ENCODE measurements at regions not wholly inside any gene's neighbourhood (a gene's known extent, or its start where the extent isn't known, plus 50 kb on each side); places are given as distances from the start of the nearest gene placed in this dataset.

DNA sequence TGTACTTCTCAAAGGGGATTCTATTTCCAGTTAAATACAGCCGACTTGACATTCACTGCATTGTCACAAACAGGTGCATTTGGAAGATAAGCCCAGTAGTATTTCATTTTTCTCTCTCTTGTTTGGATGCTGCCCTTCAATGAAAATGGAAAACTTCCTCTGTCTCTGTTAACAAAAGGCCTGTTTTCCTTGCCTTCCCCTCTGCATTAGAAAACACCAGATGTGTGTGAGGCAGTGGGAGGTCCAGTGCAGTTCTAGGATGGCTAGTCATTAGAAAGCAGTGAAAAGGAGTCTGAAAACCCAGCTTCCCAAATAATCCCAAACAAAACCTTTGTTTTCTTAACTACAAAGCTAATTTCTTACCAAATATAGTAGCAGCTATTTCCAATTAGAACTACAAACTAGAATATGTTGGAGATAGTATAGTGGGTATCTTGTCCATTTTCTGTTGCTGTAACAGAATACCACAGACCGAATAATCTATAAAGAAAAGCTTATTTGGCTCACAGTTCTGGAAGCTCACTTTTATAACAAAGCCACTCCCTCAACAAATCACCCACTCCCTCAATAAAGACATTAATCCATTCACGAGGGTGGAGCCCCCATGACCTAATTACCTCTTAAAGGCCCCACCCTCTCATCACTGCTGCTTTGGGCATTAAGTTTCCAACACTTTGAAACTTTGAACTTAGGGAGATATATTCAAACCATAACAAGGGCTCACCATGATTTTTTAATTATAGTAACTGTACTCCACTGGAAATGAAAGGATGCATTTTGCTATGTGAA, 452.1 kb upstream of the RPS6KA3 start:
- Mint-ChIP-seq H3K27me3 (ENCODE audit: unreplicated experiment) (no peaks in the 10 kb centered on the region), H3K36me3 (ENCODE audit: insufficient read depth, unreplicated experiment) (no peaks in the 10 kb centered on the region)

GRCh38 chrX:20715176-20715575, 448.5 kb upstream of the RPS6KA3 start:
- Mint-ChIP-seq H3K27ac (ENCODE audit: unreplicated experiment) (no peak overlapping the region), H3K9me3 (ENCODE audit: low read depth, unreplicated experiment) (peaks cover 2% of the 10 kb centered on the region), H3K4me1 (ENCODE audit: low read depth, unreplicated experiment) (peaks cover 14% of the 10 kb centered on the region), H3K4me3 (ENCODE audit: low read depth, unreplicated experiment) (no peak overlapping the region), H3K36me3 (ENCODE audit: insufficient read depth, unreplicated experiment) (no peaks in the 10 kb centered on the region), H3K27me3 (ENCODE audit: unreplicated experiment) (no peaks in the 10 kb centered on the region)
- TF ChIP-seq, protein P1, sequence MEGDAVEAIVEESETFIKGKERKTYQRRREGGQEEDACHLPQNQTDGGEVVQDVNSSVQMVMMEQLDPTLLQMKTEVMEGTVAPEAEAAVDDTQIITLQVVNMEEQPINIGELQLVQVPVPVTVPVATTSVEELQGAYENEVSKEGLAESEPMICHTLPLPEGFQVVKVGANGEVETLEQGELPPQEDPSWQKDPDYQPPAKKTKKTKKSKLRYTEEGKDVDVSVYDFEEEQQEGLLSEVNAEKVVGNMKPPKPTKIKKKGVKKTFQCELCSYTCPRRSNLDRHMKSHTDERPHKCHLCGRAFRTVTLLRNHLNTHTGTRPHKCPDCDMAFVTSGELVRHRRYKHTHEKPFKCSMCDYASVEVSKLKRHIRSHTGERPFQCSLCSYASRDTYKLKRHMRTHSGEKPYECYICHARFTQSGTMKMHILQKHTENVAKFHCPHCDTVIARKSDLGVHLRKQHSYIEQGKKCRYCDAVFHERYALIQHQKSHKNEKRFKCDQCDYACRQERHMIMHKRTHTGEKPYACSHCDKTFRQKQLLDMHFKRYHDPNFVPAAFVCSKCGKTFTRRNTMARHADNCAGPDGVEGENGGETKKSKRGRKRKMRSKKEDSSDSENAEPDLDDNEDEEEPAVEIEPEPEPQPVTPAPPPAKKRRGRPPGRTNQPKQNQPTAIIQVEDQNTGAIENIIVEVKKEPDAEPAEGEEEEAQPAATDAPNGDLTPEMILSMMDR (IDR thresholded peaks at IDR 0.05; ENCODE audit: unreplicated experiment), result no peak
- DNase-seq, result no peak
- CTCF ChIA-PET, result no interaction called here
- no TSS peak for BruUV-seq (replicated peaks)
- intact Hi-C loops (cut with micrococcal nuclease; ENCODE audit: unreplicated experiment), result no loop called here

More for the DNA sequence above, 452.1 kb upstream of the RPS6KA3 start:
- TF ChIP-seq, protein P1 (IDR thresholded peaks at IDR 0.05; ENCODE audit: unreplicated experiment), result no peak
- Mint-ChIP-seq H3K9me3 (ENCODE audit: low read depth, unreplicated experiment) (no peaks in the 10 kb centered on the region), H3K4me1 (ENCODE audit: low read depth, unreplicated experiment) (peaks cover 13% of the 10 kb centered on the region), H3K4me3 (ENCODE audit: low read depth, unreplicated experiment) (no peak overlapping the region), H3K27ac (ENCODE audit: unreplicated experiment) (no peak overlapping the region)
- CTCF ChIA-PET, result no interaction called here
- intact Hi-C loops (cut with micrococcal nuclease; ENCODE audit: unreplicated experiment), result no loop called here
- BruUV-seq (replicated peaks), result no TSS peak
- no peak for DNase-seq

GRCh38 chrX:20712811-20713210, 446.1 kb upstream of the RPS6KA3 start:
- no TSS peak for BruUV-seq (replicated peaks)
- no peak for DNase-seq
- H3K9me3 Mint-ChIP-seq (ENCODE audit: low read depth, unreplicated experiment), result peaks cover 2% of the 10 kb centered on the region
- no peaks in the 10 kb centered on the region for H3K36me3 Mint-ChIP-seq (ENCODE audit: insufficient read depth, unreplicated experiment)
- H3K4me3 Mint-ChIP-seq (ENCODE audit: low read depth, unreplicated experiment), result no peak overlapping the region
- no peaks in the 10 kb centered on the region for H3K27me3 Mint-ChIP-seq (ENCODE audit: unreplicated experiment)
- H3K27ac Mint-ChIP-seq (ENCODE audit: unreplicated experiment), result no peak overlapping the region
- CTCF ChIA-PET, result interaction anchor here (1.1 kb wide), 1 partner anchor 16 kb away, joined by 3 read pairs; no protein-coding TSS in a partner anchor
- H3K4me1 Mint-ChIP-seq (ENCODE audit: low read depth, unreplicated experiment), result peaks cover 14% of the 10 kb centered on the region
- TF ChIP-seq, protein P1 (IDR thresholded peaks at IDR 0.05; ENCODE audit: unreplicated experiment), result no peak
- intact Hi-C loops (cut with micrococcal nuclease; ENCODE audit: unreplicated experiment), result no loop called here

DNA sequence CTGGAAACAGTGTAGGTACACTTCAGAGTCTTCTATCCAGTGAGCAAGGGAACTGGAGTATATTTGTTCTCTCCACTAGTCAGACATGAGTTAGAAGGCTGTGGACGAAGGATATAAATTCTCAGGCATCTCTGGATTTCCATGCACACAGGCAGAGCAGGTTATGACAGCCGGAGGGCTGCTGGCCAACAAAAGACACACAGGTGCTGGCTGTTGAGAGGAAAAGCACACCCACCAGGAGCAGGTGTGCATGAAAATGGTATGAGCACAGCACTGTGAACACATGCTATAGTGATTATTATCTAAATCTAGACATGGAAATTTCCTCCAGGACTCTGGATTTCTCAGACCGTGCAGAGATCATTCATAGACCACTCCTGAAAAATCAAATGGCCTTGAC, 444.7 kb upstream of the RPS6KA3 start:
- H3K4me1 Mint-ChIP-seq (ENCODE audit: low read depth, unreplicated experiment), result peaks cover 14% of the 10 kb centered on the region
- intact Hi-C loops (cut with micrococcal nuclease; ENCODE audit: unreplicated experiment), result no loop called here
- no TSS peak for BruUV-seq (replicated peaks)
- H3K9me3 Mint-ChIP-seq (ENCODE audit: low read depth, unreplicated experiment), result peaks cover 2% of the 10 kb centered on the region
- no peak overlapping the region for H3K4me3 Mint-ChIP-seq (ENCODE audit: low read depth, unreplicated experiment)
- no peaks in the 10 kb centered on the region for H3K36me3 Mint-ChIP-seq (ENCODE audit: insufficient read depth, unreplicated experiment)
- CTCF ChIA-PET, result interaction anchor here (0.6 kb wide), 1 partner anchor 169 kb away, joined by 4 read pairs; no protein-coding TSS in a partner anchor
- H3K27ac Mint-ChIP-seq (ENCODE audit: unreplicated experiment), result no peak overlapping the region
- H3K27me3 Mint-ChIP-seq (ENCODE audit: unreplicated experiment), result no peaks in the 10 kb centered on the region
- DNase-seq, result no peak
- TF ChIP-seq, protein P1 (IDR thresholded peaks at IDR 0.05; ENCODE audit: unreplicated experiment), result no peak
